Loucy (cell line): ENCODE measurements at regions not wholly inside any gene's neighbourhood (a gene's known extent, or its start where the extent isn't known, plus 50 kb on each side); places are given as distances from the start of the nearest gene placed in this dataset.

ENCODE experiments used
- H2AFZ ChIP-seq: fragments of 200-600 bp; sonication (generic); 2 replicates; pipeline ENCODE4 v1.6.0; 2016; ENCODE audit warnings: antibody characterized with exemption, mild to moderate bottlenecking, low read length, moderate library complexity
- H3F3A ChIP-seq: fragments of 200-600 bp; 2 replicates; pipeline ENCODE4 v1.6.0; 2016; ENCODE audit warnings: antibody characterized with exemption, low read depth, mild to moderate bottlenecking
- H3K27me3 ChIP-seq: fragments of 200-600 bp; sonication (generic); 2 replicates; pipeline ENCODE4 v1.6.1; 2014; ENCODE audit warnings: low read length, mild to moderate bottlenecking; ENCODE audit not compliant: insufficient read depth, poor library complexity, severe bottlenecking
- H3K36me3 ChIP-seq: fragments of 200-600 bp; sonication (generic); 2 replicates; pipeline ENCODE4 v1.6.1; 2016; ENCODE audit warnings: low read length; ENCODE audit not compliant: insufficient read depth
- H3K4me1 ChIP-seq: fragments of 200-600 bp; sonication (generic); 2 replicates; pipeline ENCODE4 v1.5.1; 2014; ENCODE audit warnings: low read length, mild to moderate bottlenecking; ENCODE audit not compliant: insufficient read depth, poor library complexity, severe bottlenecking
- H3K4me2 ChIP-seq: fragments of 200-600 bp; sonication (generic); 2 replicates; pipeline ENCODE4 v1.6.0; 2014; ENCODE audit warnings: antibody characterized with exemption, low read length, low read depth, mild to moderate bottlenecking; ENCODE audit not compliant: poor library complexity, severe bottlenecking
- H3K4me3 ChIP-seq: fragments of 200-600 bp; sonication (generic); 2 replicates; pipeline ENCODE4 v1.5.1; 2014; ENCODE audit warnings: low read length, mild to moderate bottlenecking, mixed read lengths; ENCODE audit not compliant: poor library complexity, severe bottlenecking
- H3K79me2 ChIP-seq: fragments of 200-600 bp; sonication (generic); 2 replicates; pipeline ENCODE4 v1.6.1; 2014; ENCODE audit warnings: low read length; ENCODE audit not compliant: insufficient read depth
- H3K9ac ChIP-seq: fragments of 200-600 bp; sonication (generic); 2 replicates; pipeline ENCODE4 v1.6.0; 2014; ENCODE audit warnings: mild to moderate bottlenecking, low read depth, low read length, moderate library complexity; ENCODE audit not compliant: poor library complexity, severe bottlenecking
- H3K9me2 ChIP-seq: fragments of 200-600 bp; sonication (generic); replicated peaks from 2 replicates; pipeline ENCODE4 v1.6.1; 2016; ENCODE audit warnings: low read depth, low read length, mixed read lengths
- H3K9me3 ChIP-seq: fragments of 200-600 bp; sonication (generic); 2 replicates; pipeline ENCODE4 v1.6.1; 2014; ENCODE audit warnings: mild to moderate bottlenecking, antibody characterized with exemption, low read length, low read depth; ENCODE audit not compliant: insufficient read depth
- H4K20me1 ChIP-seq: fragments of 200-600 bp; sonication (generic); 2 replicates; pipeline ENCODE4 v1.6.0; 2014; ENCODE audit warnings: antibody characterized with exemption, low read length, mild to moderate bottlenecking; ENCODE audit not compliant: insufficient read depth, poor library complexity, severe bottlenecking
- CTCF ChIP-seq: fragments of 200-600 bp; sonication (generic); conservative IDR thresholded peaks from 2 replicates; pipeline ENCODE4 v1.5.1; 2014; ENCODE audit warnings: mild to moderate bottlenecking, antibody characterized with exemption, low read length
- EZH2phosphoT487 ChIP-seq: fragments of 200-600 bp; IDR thresholded peaks from 2 replicates; pipeline ENCODE4 v1.6.1; 2018; ENCODE audit warnings: antibody characterized with exemption, mild to moderate bottlenecking, moderate library complexity, borderline replicate concordance

- Histone ChIP-seq H3F3A (no peaks in the 10 kb centered on the region), H3K9ac (no peak overlapping the region), H3K4me2 (no peak overlapping the region), H3K79me2 (no peaks in the 10 kb centered on the region), H2AFZ (no peak overlapping the region), H3K36me3 (no peaks in the 10 kb centered on the region), H4K20me1 (no peaks in the 10 kb centered on the region), H3K9me3 (no peaks in the 10 kb centered on the region), H3K27me3 (no peaks in the 10 kb centered on the region), H3K4me3 (no peak overlapping the region), H3K9me2 (no peaks in the 10 kb centered on the region), H3K4me1 (no peaks in the 10 kb centered on the region)
- no peak for TF ChIP-seq CTCF
- no peak for TF ChIP-seq EZH2phosphoT487
These were observed 216.6 kb upstream of the LHX5 start for GRCh38 chr12:113688313-113688712.

- no peaks in the 10 kb centered on the region for H3K27me3 ChIP-seq
- no peak overlapping the region for H2AFZ ChIP-seq
- no peaks in the 10 kb centered on the region for H3K4me1 ChIP-seq
- no peaks in the 10 kb centered on the region for H3K79me2 ChIP-seq
- H3K4me2 ChIP-seq: no peak overlapping the region
- no peak overlapping the region for H3K4me3 ChIP-seq
- no peaks in the 10 kb centered on the region for H3F3A ChIP-seq
- no peaks in the 10 kb centered on the region for H3K36me3 ChIP-seq
- H3K9me3 ChIP-seq: no peaks in the 10 kb centered on the region
- H3K9ac ChIP-seq: no peak overlapping the region
- no peaks in the 10 kb centered on the region for H3K9me2 ChIP-seq
- TF ChIP-seq EZH2phosphoT487 (no peak), CTCF (no peak)
- H4K20me1 ChIP-seq: no peaks in the 10 kb centered on the region
These were observed 213.5 kb upstream of the LHX5 start for GRCh38 chr12:113684908-113685782.

DNA sequence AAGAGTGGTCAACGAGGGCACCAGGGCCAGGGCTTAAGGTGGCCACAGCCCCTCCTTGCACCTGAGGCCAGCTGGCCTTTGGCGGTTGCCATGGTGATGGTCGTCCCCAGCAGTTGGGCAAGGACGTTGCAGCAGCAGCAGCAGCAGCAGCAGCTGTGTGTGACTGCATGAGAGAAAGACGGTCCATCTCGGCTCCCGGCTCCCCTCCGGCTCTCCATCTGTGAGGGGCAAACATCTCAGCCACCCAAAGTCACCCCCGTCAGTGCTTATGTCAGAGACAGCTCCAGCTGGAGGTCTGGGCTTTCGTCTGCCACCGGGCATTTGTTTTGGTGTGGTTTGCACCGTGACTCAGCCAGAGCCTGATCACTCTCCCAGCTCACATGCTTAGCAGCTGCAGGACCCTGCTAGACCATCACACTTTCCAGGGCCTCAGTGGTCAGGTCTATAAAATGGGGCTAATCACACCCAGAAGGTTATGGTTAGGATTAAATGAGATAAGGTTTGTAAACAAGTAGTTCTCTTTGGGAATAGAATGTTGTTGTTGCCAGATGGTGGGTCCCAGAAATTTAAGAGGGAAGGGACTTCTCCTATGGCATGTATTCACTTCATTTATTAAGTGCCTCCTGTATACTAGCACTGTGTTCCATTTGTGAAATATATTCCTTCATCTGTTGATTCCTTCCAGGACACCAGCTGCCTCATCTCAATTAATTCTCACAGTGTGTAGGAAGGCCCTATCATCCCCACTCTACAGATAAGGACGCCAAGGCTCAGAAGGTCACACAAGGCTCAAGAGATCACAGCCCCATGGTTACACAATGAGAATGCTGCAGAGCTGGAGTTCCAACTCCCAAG is 212.6 kb upstream of the LHX5 start:
- no peak overlapping the region for H3K9ac ChIP-seq
- H3K4me3 ChIP-seq: no peak overlapping the region
- H3K36me3 ChIP-seq: no peaks in the 10 kb centered on the region
- no peaks in the 10 kb centered on the region for H3F3A ChIP-seq
- no peaks in the 10 kb centered on the region for H3K27me3 ChIP-seq
- no peaks in the 10 kb centered on the region for H3K9me3 ChIP-seq
- TF ChIP-seq CTCF (no peak), EZH2phosphoT487 (no peak)
- H3K79me2 ChIP-seq: no peaks in the 10 kb centered on the region
- no peaks in the 10 kb centered on the region for H3K4me1 ChIP-seq
- H4K20me1 ChIP-seq: no peaks in the 10 kb centered on the region
- H3K4me2 ChIP-seq: no peak overlapping the region
- no peak overlapping the region for H2AFZ ChIP-seq
- H3K9me2 ChIP-seq: no peaks in the 10 kb centered on the region
